ENCODE measurements at regions not wholly inside any gene's neighbourhood (a gene's known extent, or its start where the extent isn't known, plus 50 kb on each side); places are given as distances from the start of the nearest gene placed in this dataset.

DNA sequence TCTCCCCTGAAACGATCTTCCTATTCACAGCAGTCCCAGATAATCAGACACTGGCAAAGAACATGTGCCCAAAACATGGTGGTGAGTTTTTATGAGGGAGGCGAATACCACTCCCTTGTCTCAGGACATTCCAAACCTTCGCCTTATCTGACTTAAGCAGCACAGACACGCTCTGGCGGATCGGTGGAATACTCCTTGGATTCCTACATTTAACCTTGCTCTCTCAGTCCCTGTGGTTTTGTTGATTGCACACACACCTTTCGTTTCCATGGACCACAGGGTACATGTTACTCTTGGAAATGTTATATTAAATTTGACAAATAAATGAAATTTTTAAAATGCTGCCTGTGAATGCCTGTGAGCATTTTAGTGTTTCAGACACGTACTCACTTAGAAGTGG lies 87.8 kb upstream of the CPEB4 start (continued):
- TF ChIP-seq, protein P1, sequence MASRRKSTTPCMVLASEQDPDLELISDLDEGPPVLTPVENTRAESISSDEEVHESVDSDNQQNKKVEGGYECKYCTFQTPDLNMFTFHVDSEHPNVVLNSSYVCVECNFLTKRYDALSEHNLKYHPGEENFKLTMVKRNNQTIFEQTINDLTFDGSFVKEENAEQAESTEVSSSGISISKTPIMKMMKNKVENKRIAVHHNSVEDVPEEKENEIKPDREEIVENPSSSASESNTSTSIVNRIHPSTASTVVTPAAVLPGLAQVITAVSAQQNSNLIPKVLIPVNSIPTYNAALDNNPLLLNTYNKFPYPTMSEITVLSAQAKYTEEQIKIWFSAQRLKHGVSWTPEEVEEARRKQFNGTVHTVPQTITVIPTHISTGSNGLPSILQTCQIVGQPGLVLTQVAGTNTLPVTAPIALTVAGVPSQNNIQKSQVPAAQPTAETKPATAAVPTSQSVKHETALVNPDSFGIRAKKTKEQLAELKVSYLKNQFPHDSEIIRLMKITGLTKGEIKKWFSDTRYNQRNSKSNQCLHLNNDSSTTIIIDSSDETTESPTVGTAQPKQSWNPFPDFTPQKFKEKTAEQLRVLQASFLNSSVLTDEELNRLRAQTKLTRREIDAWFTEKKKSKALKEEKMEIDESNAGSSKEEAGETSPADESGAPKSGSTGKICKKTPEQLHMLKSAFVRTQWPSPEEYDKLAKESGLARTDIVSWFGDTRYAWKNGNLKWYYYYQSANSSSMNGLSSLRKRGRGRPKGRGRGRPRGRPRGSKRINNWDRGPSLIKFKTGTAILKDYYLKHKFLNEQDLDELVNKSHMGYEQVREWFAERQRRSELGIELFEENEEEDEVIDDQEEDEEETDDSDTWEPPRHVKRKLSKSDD (conservative IDR thresholded peaks at IDR 0.05; ENCODE audit: low read length) = no peak
- TF ChIP-seq, protein P2, sequence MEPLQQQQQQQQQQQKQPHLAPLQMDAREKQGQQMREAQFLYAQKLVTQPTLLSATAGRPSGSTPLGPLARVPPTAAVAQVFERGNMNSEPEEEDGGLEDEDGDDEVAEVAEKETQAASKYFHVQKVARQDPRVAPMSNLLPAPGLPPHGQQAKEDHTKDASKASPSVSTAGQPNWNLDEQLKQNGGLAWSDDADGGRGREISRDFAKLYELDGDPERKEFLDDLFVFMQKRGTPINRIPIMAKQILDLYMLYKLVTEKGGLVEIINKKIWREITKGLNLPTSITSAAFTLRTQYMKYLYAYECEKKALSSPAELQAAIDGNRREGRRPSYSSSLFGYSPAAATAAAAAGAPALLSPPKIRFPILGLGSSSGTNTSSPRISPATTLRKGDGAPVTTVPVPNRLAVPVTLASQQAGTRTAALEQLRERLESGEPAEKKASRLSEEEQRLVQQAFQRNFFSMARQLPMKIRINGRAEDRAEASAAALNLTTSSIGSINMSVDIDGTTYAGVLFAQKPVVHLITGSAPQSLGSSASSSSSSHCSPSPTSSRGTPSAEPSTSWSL (CRISPR knock-in tag; IDR thresholded peaks at IDR 0.05; ENCODE audit: borderline replicate concordance) = no peak
- TF ChIP-seq NR4A1 (CRISPR knock-in tag; IDR thresholded peaks at IDR 0.05) (no peak), NR4A1 (tag; IDR thresholded peaks at IDR 0.05) (no peak), SMC3 (conservative IDR thresholded peaks at IDR 0.05; ENCODE audit: insufficient read depth, low read depth, low read length) (no peak), POLR3A (IDR thresholded peaks at IDR 0.05; ENCODE audit: borderline replicate concordance, extremely low read depth, insufficient read depth, insufficient read length) (no peak), MAFF (IDR thresholded peaks at IDR 0.05; ENCODE audit: low read length) (no peak), ETV6 (IDR thresholded peaks at IDR 0.05; ENCODE audit: borderline replicate concordance in 1 of 2, low read depth in 2 of 2, low read length in 1 of 2) (no peak), ETV6 (CRISPR knock-in tag; IDR thresholded peaks at IDR 0.05; ENCODE audit: borderline replicate concordance) (no peak), ZNF408 (CRISPR knock-in tag; IDR thresholded peaks at IDR 0.05; ENCODE audit: low read depth) (no peak), DACH1 (IDR thresholded peaks at IDR 0.05; ENCODE audit: partially characterized antibody) (no peak)
- TF ChIP-seq, protein P3, sequence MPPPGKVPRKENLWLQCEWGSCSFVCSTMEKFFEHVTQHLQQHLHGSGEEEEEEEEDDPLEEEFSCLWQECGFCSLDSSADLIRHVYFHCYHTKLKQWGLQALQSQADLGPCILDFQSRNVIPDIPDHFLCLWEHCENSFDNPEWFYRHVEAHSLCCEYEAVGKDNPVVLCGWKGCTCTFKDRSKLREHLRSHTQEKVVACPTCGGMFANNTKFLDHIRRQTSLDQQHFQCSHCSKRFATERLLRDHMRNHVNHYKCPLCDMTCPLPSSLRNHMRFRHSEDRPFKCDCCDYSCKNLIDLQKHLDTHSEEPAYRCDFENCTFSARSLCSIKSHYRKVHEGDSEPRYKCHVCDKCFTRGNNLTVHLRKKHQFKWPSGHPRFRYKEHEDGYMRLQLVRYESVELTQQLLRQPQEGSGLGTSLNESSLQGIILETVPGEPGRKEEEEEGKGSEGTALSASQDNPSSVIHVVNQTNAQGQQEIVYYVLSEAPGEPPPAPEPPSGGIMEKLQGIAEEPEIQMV (tag; conservative IDR thresholded peaks at IDR 0.05; ENCODE audit: low read depth) = no peak
- TF ChIP-seq, protein P4, sequence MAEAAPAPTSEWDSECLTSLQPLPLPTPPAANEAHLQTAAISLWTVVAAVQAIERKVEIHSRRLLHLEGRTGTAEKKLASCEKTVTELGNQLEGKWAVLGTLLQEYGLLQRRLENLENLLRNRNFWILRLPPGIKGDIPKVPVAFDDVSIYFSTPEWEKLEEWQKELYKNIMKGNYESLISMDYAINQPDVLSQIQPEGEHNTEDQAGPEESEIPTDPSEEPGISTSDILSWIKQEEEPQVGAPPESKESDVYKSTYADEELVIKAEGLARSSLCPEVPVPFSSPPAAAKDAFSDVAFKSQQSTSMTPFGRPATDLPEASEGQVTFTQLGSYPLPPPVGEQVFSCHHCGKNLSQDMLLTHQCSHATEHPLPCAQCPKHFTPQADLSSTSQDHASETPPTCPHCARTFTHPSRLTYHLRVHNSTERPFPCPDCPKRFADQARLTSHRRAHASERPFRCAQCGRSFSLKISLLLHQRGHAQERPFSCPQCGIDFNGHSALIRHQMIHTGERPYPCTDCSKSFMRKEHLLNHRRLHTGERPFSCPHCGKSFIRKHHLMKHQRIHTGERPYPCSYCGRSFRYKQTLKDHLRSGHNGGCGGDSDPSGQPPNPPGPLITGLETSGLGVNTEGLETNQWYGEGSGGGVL (CRISPR knock-in tag; IDR thresholded peaks at IDR 0.05) = no peak

Measured in K562 (cell line).